HG02852 (cell line): ENCODE measurements at regions not wholly inside any gene's neighbourhood (a gene's known extent, or its start where the extent isn't known, plus 50 kb on each side); places are given as distances from the start of the nearest gene placed in this dataset.
"Not testable (repeated sequence)": the region's sequence is repeated elsewhere in the genome, so short reads cannot be mapped to it uniquely, and the experiment has no call there.

Experiments used
- ATAC-seq: cut with Tn5 transposase; IDR thresholded peaks from one replicate; pipeline ENCODE4 v1.9.1; 2021; ENCODE audit warnings: mild to moderate bottlenecking, moderate library complexity; ENCODE audit not compliant: unreplicated experiment

DNA sequence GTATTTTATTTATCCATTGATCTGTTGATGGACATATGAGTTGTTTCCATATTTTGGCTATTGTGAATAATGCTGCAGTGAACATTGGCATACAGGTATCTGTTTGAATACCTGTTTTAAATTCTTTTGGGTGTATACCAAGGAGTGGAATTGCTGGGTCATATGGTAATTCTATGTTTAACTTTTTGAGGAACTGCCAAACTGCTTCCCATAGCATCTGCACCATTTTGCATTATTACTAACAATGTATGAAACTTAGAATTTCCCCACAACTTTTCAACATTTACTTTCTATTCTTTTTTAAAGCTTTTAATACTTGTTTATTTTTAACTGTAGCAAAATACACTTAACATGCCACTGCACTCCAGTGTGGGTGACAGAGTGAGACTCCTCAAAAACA lies 57.0 kb upstream of the MSN start:
- ATAC-seq, result no peak

DNA sequence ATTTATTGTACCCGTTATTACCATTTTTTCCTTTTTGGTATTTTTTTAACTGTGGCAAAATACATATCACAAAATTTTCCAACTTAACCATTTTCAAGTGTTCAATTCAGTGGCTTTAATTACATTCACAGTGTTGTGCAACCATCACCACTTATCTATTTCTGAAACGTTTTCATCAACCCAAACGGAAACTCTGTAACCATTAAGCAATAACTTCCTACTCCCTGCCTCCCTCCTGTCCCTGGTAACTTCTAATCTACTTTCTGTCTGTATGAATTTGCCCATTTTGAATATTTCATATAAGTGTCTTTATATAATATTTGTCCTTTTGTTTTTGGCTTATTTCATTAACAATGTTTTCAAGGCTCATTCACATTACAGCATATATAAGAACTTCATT lies 57.4 kb upstream of the MSN start:
- no peak for ATAC-seq

DNA sequence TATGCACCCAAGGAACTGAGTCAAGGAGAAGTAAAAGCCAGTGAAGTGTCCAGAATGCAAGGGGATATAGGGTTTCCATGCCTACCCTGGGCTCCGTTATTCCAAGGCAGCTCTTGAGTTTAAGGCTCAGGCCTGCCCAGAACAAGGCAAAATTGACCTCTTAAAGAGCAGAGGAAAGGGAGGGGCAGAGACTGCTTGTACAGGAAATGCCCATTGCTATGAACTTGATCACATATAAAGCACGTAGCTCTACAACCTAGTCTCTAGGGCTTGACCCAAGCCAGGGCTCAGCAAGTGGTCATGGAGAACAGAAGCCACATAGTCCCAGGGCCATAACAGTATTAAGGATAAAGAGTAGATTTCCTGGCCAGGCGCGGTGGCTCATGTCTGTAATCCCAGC lies 58.2 kb upstream of the MSN start:
- ATAC-seq, result no peak

DNA sequence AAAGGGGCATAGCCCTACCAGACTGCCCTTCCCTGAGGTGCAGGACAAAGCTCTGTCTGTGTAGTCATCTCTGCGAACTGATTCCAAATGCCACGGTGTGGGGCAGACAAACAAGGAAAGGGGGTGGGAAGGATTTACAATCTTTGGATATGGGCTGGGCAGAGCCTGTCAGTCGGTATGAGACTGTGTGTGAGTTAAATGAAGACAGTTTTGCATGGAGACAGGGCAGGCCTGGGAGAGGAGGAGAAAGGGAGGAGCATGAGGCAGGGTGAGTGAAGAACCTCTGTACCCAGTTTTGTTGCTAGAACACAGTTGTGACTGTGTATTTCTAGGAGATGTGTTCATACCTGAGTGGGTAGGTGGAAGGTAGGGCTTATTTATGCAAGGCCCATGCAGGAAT lies 59.4 kb upstream of the MSN start:
- ATAC-seq, result no peak

DNA sequence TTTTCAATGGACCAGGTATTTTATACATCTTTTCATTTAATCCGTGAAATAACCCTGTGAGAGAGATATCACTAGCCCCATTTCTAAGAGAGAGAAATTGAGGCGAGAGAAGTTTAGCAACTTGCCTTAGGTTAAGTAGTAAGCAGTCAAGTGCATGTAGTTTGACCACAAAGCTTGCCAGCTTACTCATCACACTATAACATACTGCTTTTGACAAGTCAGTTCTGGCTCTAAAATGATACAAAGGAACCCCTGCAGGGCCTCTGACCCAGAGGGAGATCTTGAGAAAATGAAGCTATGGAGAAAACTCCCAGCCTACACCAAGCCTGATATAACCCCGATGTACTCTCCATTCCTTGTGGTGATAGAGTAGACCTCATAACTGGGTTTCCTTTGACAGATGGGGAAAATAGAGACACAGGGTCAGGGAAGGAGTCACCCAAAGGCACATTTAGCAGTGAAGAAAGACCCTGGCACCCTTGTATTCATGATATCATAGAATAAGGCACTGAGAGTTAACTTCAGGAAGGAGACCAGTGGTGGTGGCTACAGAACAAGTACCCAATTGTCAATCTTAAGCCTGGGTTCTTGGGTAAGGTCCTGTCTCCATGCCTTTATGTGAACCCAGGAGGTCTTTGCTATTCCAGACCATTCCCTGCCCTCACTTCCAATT lies 60.2 kb upstream of the MSN start:
- peak; percentile 74 for ATAC-seq

DNA sequence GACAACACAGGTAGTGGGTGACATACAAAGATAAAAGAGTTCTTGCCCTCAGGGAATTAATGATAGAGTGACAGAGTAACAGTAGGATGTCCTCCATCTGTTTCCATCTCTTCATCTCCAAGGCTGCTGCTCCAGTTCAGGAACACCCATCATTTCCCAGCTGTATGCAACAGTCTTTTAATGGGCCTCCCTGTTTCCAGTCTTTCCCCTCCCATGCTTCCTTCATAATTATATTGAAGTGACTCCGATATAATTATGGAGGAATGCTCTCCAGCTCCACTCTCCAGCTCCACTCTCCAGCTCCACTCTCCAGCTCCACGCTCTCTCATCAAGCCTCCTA lies 65.3 kb upstream of the MSN start:
- no peak for ATAC-seq

DNA sequence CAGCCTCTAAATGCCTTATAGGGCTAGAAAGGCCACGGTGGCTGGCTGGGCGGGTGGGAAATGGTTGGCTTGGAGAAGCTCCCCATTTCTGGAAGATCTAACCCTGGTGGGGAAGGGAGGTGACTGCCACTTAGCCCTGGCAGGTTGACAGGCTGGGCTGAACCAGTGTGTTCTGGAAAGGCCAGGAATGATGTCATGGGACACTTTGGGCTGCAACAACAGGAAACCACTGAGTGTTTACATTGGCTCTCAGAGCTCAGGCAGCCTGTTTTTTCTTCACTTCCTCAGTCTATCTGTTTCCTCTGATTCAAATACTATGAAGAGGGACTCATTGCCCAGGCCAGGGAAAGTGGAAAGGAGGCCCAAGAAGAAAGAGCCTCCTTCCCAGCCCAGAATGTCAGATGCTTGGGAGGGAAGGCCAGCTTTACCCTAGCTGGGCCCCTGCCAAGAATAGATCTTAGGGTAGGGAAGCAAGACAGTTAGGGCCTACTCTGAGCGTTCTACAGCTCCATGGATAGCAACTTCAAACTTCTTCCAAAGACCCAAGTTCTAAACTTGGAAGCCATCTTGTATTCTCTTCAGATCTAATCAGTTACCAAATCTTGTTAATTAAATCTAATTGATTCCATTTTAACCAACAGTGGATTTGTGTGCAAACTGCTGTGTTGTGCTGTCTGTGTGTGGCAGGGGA lies 65.8 kb upstream of the MSN start:
- peak; percentile 52 for ATAC-seq

- no peak for ATAC-seq
Measured at GRCh38 chrX:65601126-65601525, 66.3 kb upstream of the MSN start.

- no peak for ATAC-seq
Measured at GRCh38 chrX:65600106-65600505, 65.5 kb upstream of the LAS1L start.

- no peak for ATAC-seq
Measured at GRCh38 chrX:65598559-65599147, 64.1 kb upstream of the LAS1L start.

GRCh38 chrX:65596270-65597034 lies 61.9 kb upstream of the LAS1L start:
- peak; percentile 65 for ATAC-seq

GRCh38 chrX:65595460-65595876 lies 60.9 kb upstream of the LAS1L start:
- ATAC-seq, result peak; percentile 77

DNA sequence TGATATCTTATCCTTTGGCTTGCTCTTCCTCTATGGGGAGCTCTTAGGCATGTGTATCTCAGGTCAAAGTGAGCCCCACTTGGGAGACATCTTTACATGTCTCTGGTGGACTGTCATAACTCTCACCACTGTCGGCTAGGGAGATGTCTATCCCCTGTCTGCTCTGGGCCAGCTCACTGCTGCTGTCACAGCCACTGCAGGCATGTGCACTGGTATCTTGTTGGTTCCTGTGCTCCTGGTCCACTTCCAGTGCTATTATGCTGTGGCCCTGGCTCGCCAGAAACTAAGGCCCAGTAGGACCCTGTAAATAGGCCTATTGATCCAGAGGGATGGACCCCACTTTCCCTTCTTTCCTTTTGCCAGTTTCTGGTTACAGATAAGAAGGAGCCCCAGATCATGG lies 56.6 kb upstream of the LAS1L start:
- ATAC-seq, result no peak

GRCh38 chrX:65589304-65589703 lies 54.7 kb upstream of the LAS1L start:
- no peak for ATAC-seq

DNA sequence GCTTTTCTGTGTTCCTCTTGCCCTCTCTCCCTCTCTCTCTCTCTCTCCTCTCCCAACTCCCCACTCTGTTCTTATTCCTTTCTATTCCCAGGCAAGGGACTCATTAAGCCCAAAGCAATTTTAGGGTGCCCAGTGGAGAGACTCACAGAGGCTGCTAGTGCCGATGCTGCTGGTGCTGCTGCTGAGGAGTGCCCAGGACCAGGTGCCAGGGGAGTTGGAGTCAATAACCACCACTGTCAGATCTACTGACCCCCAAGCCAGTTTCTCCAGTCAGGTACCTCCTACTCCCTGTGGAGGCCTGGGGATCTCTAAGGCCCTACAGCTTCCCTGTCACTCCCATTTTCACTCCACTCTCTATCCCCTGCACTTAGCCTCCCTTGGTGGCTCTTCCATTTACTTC lies 54.2 kb upstream of the LAS1L start:
- ATAC-seq, result no peak

GRCh38 chrX:65587616-65588526 lies 53.3 kb upstream of the LAS1L start:
- no peak for ATAC-seq

- no peak for ATAC-seq
Measured at GRCh38 chrX:65586491-65586890, 51.9 kb upstream of the LAS1L start.

DNA sequence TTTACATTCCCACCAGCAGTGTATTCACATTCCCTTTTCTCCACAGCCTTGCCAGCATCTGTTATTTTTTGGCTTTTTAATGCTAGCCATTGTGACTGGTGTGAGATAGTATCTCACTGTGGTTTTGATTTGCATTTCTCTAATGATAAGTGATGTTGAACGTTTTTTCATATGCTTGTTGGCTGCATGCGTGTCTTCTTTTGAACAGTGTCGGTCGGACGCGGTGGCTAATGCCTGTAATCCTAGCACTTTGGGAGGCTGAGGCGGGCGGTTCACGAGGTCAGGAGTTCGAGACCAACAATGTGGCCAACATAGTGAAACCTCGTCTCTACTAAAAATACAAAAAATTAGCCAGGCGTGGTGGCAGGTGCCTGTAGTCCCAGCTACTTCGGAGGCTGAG lies 50.6 kb upstream of the LAS1L start:
- not testable (repeated sequence) for ATAC-seq
